GM11168 (cell line): ENCODE measurements at regions not wholly inside any gene's neighbourhood (a gene's known extent, or its start where the extent isn't known, plus 50 kb on each side); places are given as distances from the start of the nearest gene placed in this dataset.

Experiments
- in situ Hi-C: fragments of 300-500 bp; cut with MboI; formaldehyde crosslinking; loops from one replicate; pipeline ENCODE4 v1.12.0; 2022; ENCODE audit warnings: low sequenced_read_pairs; ENCODE audit not compliant: unreplicated experiment

- in situ Hi-C loops = no loop called here
These were observed 656.6 kb downstream of the TBC1D4 start for GRCh38 chr13:74825152-74825937.

- in situ Hi-C loops = no loop called here
These were observed 661.2 kb downstream of the TBC1D4 start for GRCh38 chr13:74820809-74821208.

GRCh38 chr13:74819549-74819948, 662.4 kb downstream of the TBC1D4 start:
- in situ Hi-C loops = no loop called here

- in situ Hi-C loops = no loop called here
These were observed 665.2 kb downstream of the TBC1D4 start for GRCh38 chr13:74816737-74817136.

GRCh38 chr13:74796157-74796556, 662.0 kb upstream of the KLF12 start:
- in situ Hi-C loops = no loop called here

GRCh38 chr13:74795526-74795925, 661.3 kb upstream of the KLF12 start:
- in situ Hi-C loops = no loop called here

GRCh38 chr13:74794582-74794981, 660.4 kb upstream of the KLF12 start:
- in situ Hi-C loops = no loop called here

- in situ Hi-C loops = no loop called here
These were observed 659.9 kb upstream of the KLF12 start for GRCh38 chr13:74794147-74794546.

- in situ Hi-C loops = no loop called here
These were observed 650.8 kb upstream of the KLF12 start for GRCh38 chr13:74784959-74785358.

- in situ Hi-C loops = no loop called here
These were observed 644.7 kb upstream of the KLF12 start for GRCh38 chr13:74778946-74779345.

- in situ Hi-C loops = no loop called here
These were observed 643.9 kb upstream of the KLF12 start for GRCh38 chr13:74778087-74778486.

- in situ Hi-C loops = no loop called here
These were observed 640.1 kb upstream of the KLF12 start for GRCh38 chr13:74774264-74774663.

GRCh38 chr13:74773248-74773647, 639.0 kb upstream of the KLF12 start:
- in situ Hi-C loops = no loop called here

GRCh38 chr13:74771964-74772363, 637.8 kb upstream of the KLF12 start:
- in situ Hi-C loops = no loop called here

GRCh38 chr13:74770361-74770760, 636.2 kb upstream of the KLF12 start:
- in situ Hi-C loops = no loop called here

GRCh38 chr13:74769333-74769732, 635.1 kb upstream of the KLF12 start:
- in situ Hi-C loops = no loop called here

- in situ Hi-C loops = no loop called here
These were observed 634.4 kb upstream of the KLF12 start for GRCh38 chr13:74768521-74769085.

GRCh38 chr13:74767050-74767449, 632.8 kb upstream of the KLF12 start:
- in situ Hi-C loops = no loop called here

GRCh38 chr13:74765955-74766354, 631.8 kb upstream of the KLF12 start:
- in situ Hi-C loops = no loop called here

- in situ Hi-C loops = no loop called here
These were observed 627.9 kb upstream of the KLF12 start for GRCh38 chr13:74761801-74762757.

GRCh38 chr13:74758188-74758587, 624.0 kb upstream of the KLF12 start:
- in situ Hi-C loops = no loop called here
